G401.6 (cell line): ENCODE measurements at regions not wholly inside any gene's neighbourhood (a gene's known extent, or its start where the extent isn't known, plus 50 kb on each side); places are given as distances from the start of the nearest gene placed in this dataset.
"Not testable (repeated sequence)": the region's sequence is repeated elsewhere in the genome, so short reads cannot be mapped to it uniquely, and the experiment has no call there.

Experiments used
- FAIRE-seq: peaks from 2 replicates; lab custom pipeline; 2012; peaks lifted over from hg19 to GRCh38; lab: Jason Lieb, UNC

- no peak for FAIRE-seq
Measured at GRCh38 chr4:138437263-138437851, 195.2 kb upstream of the SLC7A11 start.

- not testable (repeated sequence) for FAIRE-seq
Measured at GRCh38 chr4:138435733-138436132, 193.6 kb upstream of the SLC7A11 start.

- FAIRE-seq, result not testable (repeated sequence)
Measured at GRCh38 chr4:138435046-138435445, 192.9 kb upstream of the SLC7A11 start.

- no peak for FAIRE-seq
Measured at GRCh38 chr4:138428611-138429010, 186.5 kb upstream of the SLC7A11 start.

GRCh38 chr4:138426786-138427185 is 184.6 kb upstream of the SLC7A11 start:
- FAIRE-seq, result no peak

- FAIRE-seq, result no peak
Measured at GRCh38 chr4:138420471-138420870, 178.3 kb upstream of the SLC7A11 start.

GRCh38 chr4:138414202-138414601 is 172.1 kb upstream of the SLC7A11 start:
- FAIRE-seq, result no peak

GRCh38 chr4:138413273-138413672 is 171.1 kb upstream of the SLC7A11 start:
- no peak for FAIRE-seq

- no peak for FAIRE-seq
Measured at GRCh38 chr4:138412847-138413246, 170.7 kb upstream of the SLC7A11 start.

- FAIRE-seq, result no peak
Measured at GRCh38 chr4:138410266-138410665, 168.1 kb upstream of the SLC7A11 start.

GRCh38 chr4:138409670-138410069 is 167.5 kb upstream of the SLC7A11 start:
- no peak for FAIRE-seq

GRCh38 chr4:138408758-138409157 is 166.6 kb upstream of the SLC7A11 start:
- no peak for FAIRE-seq

GRCh38 chr4:138407329-138407728 is 165.2 kb upstream of the SLC7A11 start:
- no peak for FAIRE-seq

GRCh38 chr4:138406876-138407275 is 164.7 kb upstream of the SLC7A11 start:
- FAIRE-seq, result no peak

GRCh38 chr4:138405934-138406567 is 163.9 kb upstream of the SLC7A11 start:
- no peak for FAIRE-seq

- no peak for FAIRE-seq
Measured at GRCh38 chr4:138405466-138405891, 163.3 kb upstream of the SLC7A11 start.

GRCh38 chr4:138404801-138405200 is 162.7 kb upstream of the SLC7A11 start:
- FAIRE-seq, result no peak

GRCh38 chr4:138404251-138404650 is 162.1 kb upstream of the SLC7A11 start:
- no peak for FAIRE-seq

GRCh38 chr4:138401334-138401733 is 159.2 kb upstream of the SLC7A11 start:
- no peak for FAIRE-seq

GRCh38 chr4:138400543-138400942 is 158.4 kb upstream of the SLC7A11 start:
- no peak for FAIRE-seq

- no peak for FAIRE-seq
Measured at GRCh38 chr4:138400066-138400465, 157.9 kb upstream of the SLC7A11 start.

GRCh38 chr4:138399081-138399480 is 156.9 kb upstream of the SLC7A11 start:
- FAIRE-seq, result no peak

GRCh38 chr4:138398322-138398721 is 156.2 kb upstream of the SLC7A11 start:
- FAIRE-seq, result no peak

GRCh38 chr4:138393886-138394610 is 151.9 kb upstream of the SLC7A11 start:
- no peak for FAIRE-seq
